ENCODE measurements at regions not wholly inside any gene's neighbourhood (a gene's known extent, or its start where the extent isn't known, plus 50 kb on each side); places are given as distances from the start of the nearest gene placed in this dataset.
"Not testable (repeated sequence)": the region's sequence is repeated elsewhere in the genome, so short reads cannot be mapped to it uniquely, and the experiment has no call there.

DNA sequence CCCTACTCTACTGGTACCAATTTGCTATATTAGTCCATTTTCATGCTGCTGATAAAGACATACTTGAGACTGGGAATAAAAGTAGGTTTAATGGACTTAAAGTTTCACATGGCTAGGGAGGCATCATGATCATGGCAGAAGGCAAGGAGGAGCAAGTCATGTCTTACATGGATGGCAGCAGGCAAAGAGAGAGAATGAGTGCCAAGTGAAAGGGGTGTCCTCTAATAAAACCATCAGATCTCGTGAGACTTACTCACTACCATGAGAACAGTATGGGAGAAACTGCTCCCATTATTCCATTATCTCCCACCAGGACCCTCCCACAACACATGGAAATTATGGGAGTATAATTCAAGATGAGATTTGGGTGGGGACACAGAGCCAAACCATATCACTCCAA, 450.5 kb upstream of the ZEB2 start:
- TF ChIP-seq CTCF (IDR thresholded peaks at IDR 0.05); EZH2 (IDR thresholded peaks at IDR 0.05; ENCODE audit: borderline replicate concordance, insufficient read depth, low read depth, low read length, poor library complexity, severe bottlenecking): not testable (repeated sequence)
